ENCODE measurements at regions not wholly inside any gene's neighbourhood (a gene's known extent, or its start where the extent isn't known, plus 50 kb on each side); places are given as distances from the start of the nearest gene placed in this dataset.
"Not testable (repeated sequence)": the region's sequence is repeated elsewhere in the genome, so short reads cannot be mapped to it uniquely, and the experiment has no call there.

- H3K27me3 Mint-ChIP-seq; POLR2A ChIA-PET; CTCF ChIA-PET; H3K9me3 Mint-ChIP-seq; H3K4me1 Mint-ChIP-seq; H3K4me3 Mint-ChIP-seq; H3K27ac Mint-ChIP-seq; H3K36me3 Mint-ChIP-seq (ENCODE audit: low read depth): not testable (repeated sequence)
- DNase-seq = peak; percentile 31
Measured at GRCh38 chr9:65223986-65224385, 61.0 kb downstream of the FOXD4L5 start.

DNA sequence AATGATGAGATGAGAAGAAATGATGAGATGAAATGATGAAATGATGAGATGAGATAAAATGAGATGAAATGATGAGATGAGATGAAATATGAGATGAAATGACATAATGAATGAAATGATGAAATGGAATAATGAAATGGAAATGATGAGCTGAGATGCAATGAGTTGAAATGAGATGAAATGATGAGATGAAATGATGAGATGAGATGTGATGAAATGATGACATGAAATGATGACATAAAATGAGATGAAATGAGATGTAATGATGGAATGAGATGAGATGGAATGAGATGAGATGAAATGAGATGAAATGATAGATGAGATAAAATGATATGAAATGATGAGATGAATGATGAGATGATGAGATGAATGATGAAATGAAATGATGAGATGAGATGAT is 76.2 kb downstream of the FOXD4L5 start:
- H3K36me3 Mint-ChIP-seq (ENCODE audit: low read depth); H3K4me1 Mint-ChIP-seq; H3K27me3 Mint-ChIP-seq; H3K9me3 Mint-ChIP-seq; POLR2A ChIA-PET; CTCF ChIA-PET; H3K4me3 Mint-ChIP-seq; H3K27ac Mint-ChIP-seq; DNase-seq: not testable (repeated sequence)

DNA sequence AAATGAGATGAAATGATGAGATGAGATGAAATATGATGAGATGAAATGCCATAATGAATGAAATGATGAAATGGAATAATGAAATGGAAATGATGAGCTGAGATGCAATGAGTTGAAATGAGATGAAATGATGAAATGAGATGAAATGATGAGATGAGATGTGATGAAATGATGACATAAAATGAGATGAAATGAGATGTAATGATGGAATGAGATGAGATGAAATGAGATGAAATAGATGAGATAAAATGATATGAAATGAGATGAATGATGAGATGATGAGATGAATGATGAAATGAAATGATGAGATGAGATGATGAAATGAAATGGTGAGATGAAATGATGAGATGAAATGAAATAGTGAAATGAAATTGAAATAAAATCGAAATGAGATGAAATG is 77.7 kb downstream of the FOXD4L5 start:
- H3K36me3 Mint-ChIP-seq (ENCODE audit: low read depth); H3K27ac Mint-ChIP-seq; H3K4me3 Mint-ChIP-seq; CTCF ChIA-PET; H3K4me1 Mint-ChIP-seq; POLR2A ChIA-PET; H3K27me3 Mint-ChIP-seq; DNase-seq; H3K9me3 Mint-ChIP-seq: not testable (repeated sequence)

DNA sequence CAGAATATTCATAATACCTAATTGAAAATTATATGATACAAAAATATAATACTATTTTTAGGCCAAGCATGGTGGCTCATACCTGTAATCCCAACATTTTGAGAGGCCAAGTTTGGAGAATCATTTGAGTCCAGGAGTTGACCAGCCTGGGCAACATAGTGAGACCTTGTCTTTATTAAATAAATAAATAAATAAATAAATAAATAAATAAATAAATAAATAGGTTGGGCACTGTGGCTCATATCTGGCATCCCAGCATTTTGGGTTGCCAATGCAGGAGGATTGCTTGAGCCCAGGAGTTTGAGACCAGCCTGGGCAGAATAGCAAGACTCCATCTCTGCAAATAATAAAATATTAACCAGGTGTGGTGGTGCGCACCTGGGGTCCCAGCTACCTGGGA is 79.2 kb downstream of the FOXD4L5 start:
- CTCF ChIA-PET; H3K4me1 Mint-ChIP-seq; H3K27ac Mint-ChIP-seq; H3K9me3 Mint-ChIP-seq; DNase-seq; POLR2A ChIA-PET; H3K27me3 Mint-ChIP-seq; H3K4me3 Mint-ChIP-seq; H3K36me3 Mint-ChIP-seq (ENCODE audit: low read depth): not testable (repeated sequence)

DNA sequence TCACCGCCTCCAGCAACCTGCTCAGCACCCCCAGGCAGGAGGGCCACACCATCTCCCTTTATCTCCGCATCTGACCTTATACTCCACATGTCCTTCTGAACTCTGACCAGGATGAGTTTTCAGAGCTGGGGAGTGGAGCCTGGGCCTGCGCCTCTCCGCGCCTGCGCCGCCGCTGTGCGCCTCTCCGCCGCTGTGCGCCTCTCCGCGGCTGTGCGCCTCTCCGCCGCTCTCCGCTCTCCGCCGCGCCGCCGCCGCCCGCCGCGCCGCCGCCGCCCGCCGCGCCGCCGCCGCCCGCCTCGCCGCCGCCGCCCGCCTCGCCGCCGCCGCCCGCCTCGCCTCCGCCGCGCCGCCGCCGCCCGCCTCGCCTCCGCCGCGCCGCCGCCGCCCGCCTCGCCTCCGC is 89.2 kb downstream of the FOXD4L5 start:
- POLR2A ChIA-PET; H3K4me3 Mint-ChIP-seq; H3K9me3 Mint-ChIP-seq; CTCF ChIA-PET; H3K4me1 Mint-ChIP-seq; H3K27ac Mint-ChIP-seq; H3K36me3 Mint-ChIP-seq (ENCODE audit: low read depth); H3K27me3 Mint-ChIP-seq; DNase-seq: not testable (repeated sequence)

DNA sequence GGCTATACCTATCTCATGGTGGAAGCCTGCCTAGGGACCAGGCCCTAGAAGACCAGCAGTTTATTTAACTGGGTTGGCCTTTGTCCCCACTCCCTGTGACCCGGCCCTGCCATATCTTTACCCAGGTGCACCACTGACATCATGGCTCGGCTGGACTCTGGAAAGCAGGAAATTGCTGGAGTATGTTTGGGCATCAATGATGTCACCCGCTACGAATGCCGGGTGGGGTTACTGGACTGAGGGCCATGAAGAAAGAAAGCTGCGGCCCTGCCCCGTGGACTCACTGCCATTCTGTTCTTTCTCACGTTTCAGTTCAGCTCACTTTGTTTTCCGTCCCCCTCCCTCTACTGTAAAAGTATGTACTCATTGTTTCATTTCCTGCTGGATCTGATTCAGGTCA is 129.1 kb downstream of the FOXD4L5 start:
- POLR2A ChIA-PET; H3K4me1 Mint-ChIP-seq; CTCF ChIA-PET; H3K36me3 Mint-ChIP-seq (ENCODE audit: low read depth); H3K27ac Mint-ChIP-seq; H3K27me3 Mint-ChIP-seq; H3K9me3 Mint-ChIP-seq; H3K4me3 Mint-ChIP-seq: not testable (repeated sequence)
- peak; percentile 6 for DNase-seq
